GM20000 (cell line): ENCODE measurements at regions not wholly inside any gene's neighbourhood (a gene's known extent, or its start where the extent isn't known, plus 50 kb on each side); places are given as distances from the start of the nearest gene placed in this dataset.

Experiments
- DNase-seq: peaks from one replicate; pipeline ENCODE4 v3.0.0; 2012; ENCODE audit warnings: low spot score
- TF ChIP-seq, protein P1 (sequence below): IDR thresholded peaks from 2 replicates; pipeline ENCODE4 v1.5.1; 2012; ENCODE audit warnings: mild to moderate bottlenecking, control low read depth; ENCODE audit errors: extremely low read depth, missing control alignments

DNA sequence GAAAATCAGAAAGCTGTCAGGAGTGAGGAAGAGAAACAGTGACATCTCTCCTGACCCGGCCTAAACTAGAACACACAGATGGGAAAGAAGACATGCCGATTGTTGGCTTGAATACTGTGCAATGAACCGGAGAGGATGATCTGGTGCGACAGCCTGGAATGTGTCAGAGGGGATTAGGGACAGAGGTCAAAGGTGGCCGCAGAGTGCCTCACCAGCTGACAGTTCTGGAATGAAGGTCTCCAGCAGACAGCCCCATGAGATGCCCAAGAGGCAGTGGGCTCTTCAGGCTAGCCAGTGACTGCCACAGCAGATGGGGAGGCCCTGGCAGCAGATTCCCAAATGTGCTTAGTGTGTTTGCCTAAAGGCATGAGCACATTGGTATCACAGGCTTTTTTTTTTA is 623.2 kb downstream of the CDH8 start:
- DNase-seq, result no peak
- TF ChIP-seq, protein P1, sequence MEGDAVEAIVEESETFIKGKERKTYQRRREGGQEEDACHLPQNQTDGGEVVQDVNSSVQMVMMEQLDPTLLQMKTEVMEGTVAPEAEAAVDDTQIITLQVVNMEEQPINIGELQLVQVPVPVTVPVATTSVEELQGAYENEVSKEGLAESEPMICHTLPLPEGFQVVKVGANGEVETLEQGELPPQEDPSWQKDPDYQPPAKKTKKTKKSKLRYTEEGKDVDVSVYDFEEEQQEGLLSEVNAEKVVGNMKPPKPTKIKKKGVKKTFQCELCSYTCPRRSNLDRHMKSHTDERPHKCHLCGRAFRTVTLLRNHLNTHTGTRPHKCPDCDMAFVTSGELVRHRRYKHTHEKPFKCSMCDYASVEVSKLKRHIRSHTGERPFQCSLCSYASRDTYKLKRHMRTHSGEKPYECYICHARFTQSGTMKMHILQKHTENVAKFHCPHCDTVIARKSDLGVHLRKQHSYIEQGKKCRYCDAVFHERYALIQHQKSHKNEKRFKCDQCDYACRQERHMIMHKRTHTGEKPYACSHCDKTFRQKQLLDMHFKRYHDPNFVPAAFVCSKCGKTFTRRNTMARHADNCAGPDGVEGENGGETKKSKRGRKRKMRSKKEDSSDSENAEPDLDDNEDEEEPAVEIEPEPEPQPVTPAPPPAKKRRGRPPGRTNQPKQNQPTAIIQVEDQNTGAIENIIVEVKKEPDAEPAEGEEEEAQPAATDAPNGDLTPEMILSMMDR, result no peak

DNA sequence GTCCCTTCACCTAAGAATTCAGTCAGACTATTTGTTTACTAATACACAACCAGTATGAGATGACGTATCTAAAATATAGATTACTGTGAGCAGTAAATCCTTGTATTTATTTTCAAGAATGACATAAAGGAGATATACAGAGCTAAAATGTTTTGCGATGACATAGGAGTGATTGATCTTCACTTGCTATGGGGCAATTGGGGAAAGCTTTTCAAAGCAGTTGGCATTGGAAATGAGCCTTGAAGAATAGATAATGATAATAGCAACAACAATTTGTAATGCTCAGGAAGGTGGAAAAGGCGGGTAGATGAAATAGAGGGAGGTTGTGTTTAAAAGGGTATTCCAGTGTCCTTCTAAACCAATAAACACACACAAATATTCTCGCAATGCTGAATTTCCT is 623.7 kb downstream of the CDH8 start:
- no peak for DNase-seq
- TF ChIP-seq, protein P1, result no peak

DNA sequence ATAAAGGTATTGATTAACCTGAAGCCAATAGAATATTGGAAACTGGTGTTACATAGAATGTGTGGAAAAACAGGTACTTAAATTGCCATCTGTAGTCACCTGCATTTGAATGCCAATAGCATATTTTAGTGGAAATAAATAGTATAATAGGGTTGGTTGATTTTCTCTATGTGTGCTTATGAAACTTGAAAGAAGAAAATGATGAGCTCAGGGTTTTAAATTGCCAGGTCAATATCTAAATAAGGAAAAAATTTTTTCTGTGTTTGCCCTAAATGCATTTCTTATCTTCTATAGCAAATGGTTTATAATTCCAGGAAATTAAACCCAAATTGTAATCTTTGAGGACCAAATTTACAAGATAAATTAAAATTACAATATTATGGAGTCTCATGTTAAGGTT is 626.6 kb downstream of the CDH8 start:
- TF ChIP-seq, protein P1, result no peak
- no peak for DNase-seq

DNA sequence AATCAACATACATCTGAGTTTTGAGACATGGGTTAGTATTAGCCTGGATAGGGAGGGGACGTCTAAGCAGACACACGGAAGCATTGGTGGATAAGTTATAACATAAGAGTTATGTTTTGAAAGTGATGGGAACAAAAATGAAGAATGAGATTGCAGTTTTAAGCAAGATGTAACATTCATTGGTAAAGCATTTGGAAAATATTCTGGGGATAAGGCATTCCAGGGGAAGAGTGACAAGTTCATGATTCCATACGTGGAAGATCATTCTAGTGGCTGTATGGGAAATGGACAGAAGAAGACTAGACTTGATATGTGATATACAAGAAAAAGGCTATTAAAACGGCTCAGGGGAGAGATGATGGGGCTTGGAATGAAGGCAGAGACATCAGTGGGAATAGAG is 632.9 kb downstream of the CDH8 start:
- TF ChIP-seq, protein P1, result no peak
- DNase-seq, result no peak

DNA sequence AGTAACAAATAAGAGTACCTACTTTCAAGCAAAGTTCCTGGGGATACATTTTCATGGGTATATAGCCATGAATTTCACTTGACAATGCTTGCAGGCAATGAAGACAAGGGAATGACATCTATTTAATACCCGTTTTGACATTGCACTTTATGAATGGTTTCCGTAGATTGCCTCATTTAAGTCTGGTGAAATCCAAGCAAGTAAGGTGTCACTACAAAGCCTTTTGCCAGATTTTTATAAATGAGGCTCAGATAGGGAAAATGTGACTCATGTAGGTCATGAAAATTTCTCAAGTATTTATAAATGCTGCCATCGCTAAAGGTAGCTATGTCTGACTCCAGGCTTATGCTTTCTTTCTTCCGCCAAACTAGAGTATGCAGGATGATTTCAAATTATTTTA is 644.3 kb downstream of the CDH8 start:
- TF ChIP-seq, protein P1, result no peak
- no peak for DNase-seq

DNA sequence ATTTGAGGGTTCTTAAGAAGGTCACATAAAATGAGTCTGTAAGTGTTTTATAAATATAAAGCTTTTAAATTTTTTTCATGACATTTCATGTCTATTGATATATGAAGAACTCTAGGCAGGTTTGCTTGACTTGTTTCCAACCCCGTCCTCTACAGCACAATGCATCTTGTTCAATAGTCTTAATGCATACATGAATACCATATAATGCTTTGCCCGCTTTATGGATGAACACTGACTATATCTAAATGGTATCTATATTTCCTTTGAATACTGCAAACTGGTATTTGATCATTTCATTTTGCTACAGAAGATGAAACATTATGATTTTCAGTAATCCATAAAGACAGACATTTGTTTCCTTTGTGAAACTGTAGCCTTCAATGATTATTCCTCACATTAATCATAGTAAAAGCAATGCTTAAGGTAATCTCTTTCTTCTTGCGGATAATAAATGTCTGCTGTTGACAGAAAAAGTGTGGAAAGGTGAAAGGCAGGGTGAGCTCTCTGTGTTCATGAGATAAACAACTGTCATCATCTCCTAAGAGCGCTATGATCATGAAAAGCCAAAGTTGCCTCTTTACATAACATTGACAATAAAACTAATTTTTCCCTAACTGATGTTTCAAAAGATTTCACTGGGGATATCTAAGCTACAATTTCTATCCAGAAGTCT is 645.1 kb downstream of the CDH8 start:
- TF ChIP-seq, protein P1, result no peak

DNA sequence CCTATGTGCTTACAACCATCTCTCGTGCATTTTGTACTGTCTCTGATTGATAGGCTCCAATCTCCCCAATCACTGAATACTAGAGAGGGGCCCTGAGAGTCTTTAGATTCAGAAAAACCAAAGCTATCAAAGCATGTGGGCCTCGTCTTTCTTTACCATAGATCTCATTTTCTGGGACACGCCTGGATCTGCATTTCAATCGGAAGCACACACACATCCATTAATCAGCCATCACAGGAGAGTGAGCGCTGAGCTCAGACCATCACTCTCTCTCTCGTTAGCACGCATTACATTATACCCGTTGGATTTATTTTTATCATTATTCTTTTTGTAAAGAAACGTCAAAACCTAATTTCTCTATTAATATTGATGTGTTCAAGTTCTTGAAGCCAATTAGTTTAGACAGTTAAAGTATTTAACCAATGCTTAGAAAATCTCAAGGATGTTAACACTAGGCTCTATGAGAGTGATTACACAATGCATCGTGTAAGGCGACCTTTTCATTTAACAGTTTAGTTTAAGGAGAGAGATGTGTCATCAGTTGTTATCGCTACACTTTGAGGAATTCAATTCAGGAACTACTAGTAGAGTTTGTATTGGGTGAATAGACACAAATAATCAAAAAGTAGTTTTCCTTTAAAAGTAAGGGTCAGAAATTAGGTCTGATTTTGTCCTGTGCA is 650.7 kb downstream of the CDH8 start:
- TF ChIP-seq, protein P1, result no peak
- DNase-seq, result no peak

More for the DNA sequence above, 645.1 kb downstream of the CDH8 start:
- no peak for DNase-seq
